Effector memory CD4-positive, alpha-beta T cell (primary cell): ENCODE measurements at regions not wholly inside any gene's neighbourhood (a gene's known extent, or its start where the extent isn't known, plus 50 kb on each side); places are given as distances from the start of the nearest gene placed in this dataset.

Source experiments
- DNase-seq, 3 donors: peaks; one replicate each; pipeline ENCODE4 v3.0.0-alpha.2; 2020
- H3K27ac ChIP-seq: 2 replicates; pipeline ENCODE4 v1.7.0; 2013; ENCODE audit warnings: mild to moderate bottlenecking, low read length, moderate library complexity; ENCODE audit not compliant: insufficient read depth, poor library complexity, severe bottlenecking
- H3K27me3 ChIP-seq: replicated peaks from 2 replicates; pipeline ENCODE4 v1.7.0; 2013; ENCODE audit warnings: mild to moderate bottlenecking, low read length; ENCODE audit not compliant: insufficient read depth, control insufficient read depth, poor library complexity, severe bottlenecking
- H3K36me3 ChIP-seq: 2 replicates; pipeline ENCODE4 v1.7.0; 2013; ENCODE audit warnings: mild to moderate bottlenecking, low read length, moderate library complexity; ENCODE audit not compliant: control insufficient read depth, insufficient read depth
- H3K4me1 ChIP-seq: 2 replicates; pipeline ENCODE4 v1.7.0; 2013; ENCODE audit warnings: low read length, mild to moderate bottlenecking; ENCODE audit not compliant: control insufficient read depth, insufficient read depth, poor library complexity, severe bottlenecking
- H3K4me3 ChIP-seq: 2 replicates; pipeline ENCODE4 v1.7.0; 2013; ENCODE audit warnings: low read length, low read depth, mild to moderate bottlenecking; ENCODE audit not compliant: insufficient read depth, poor library complexity, severe bottlenecking
- H3K9me3 ChIP-seq: 2 replicates; pipeline ENCODE4 v1.7.0; 2013; ENCODE audit warnings: mild to moderate bottlenecking, low read length, moderate library complexity; ENCODE audit not compliant: control insufficient read depth

GRCh38 chr1:173415905-173416450, 61.2 kb upstream of the PRDX6 start:
- Histone ChIP-seq H3K4me1 (no peaks in the 10 kb centered on the region), H3K36me3 (no peaks in the 10 kb centered on the region), H3K9me3 (no peaks in the 10 kb centered on the region), H3K4me3 (no peak overlapping the region), H3K27ac (no peak overlapping the region), H3K27me3 (no peaks in the 10 kb centered on the region)
- DNase-seq: no peak

GRCh38 chr1:173417563-173417962, 59.6 kb upstream of the PRDX6 start:
- H3K36me3 ChIP-seq: no peaks in the 10 kb centered on the region
- no peak overlapping the region for H3K27ac ChIP-seq
- H3K9me3 ChIP-seq: no peaks in the 10 kb centered on the region
- no peaks in the 10 kb centered on the region for H3K4me1 ChIP-seq
- DNase-seq: no peak
- H3K4me3 ChIP-seq: no peak overlapping the region
- no peaks in the 10 kb centered on the region for H3K27me3 ChIP-seq

- DNase-seq: no peak
- Histone ChIP-seq H3K4me3 (no peak overlapping the region), H3K36me3 (no peaks in the 10 kb centered on the region), H3K4me1 (no peaks in the 10 kb centered on the region), H3K27me3 (no peaks in the 10 kb centered on the region), H3K27ac (no peak overlapping the region), H3K9me3 (no peaks in the 10 kb centered on the region)
These were observed 58.8 kb upstream of the PRDX6 start for GRCh38 chr1:173418107-173418985.

DNA sequence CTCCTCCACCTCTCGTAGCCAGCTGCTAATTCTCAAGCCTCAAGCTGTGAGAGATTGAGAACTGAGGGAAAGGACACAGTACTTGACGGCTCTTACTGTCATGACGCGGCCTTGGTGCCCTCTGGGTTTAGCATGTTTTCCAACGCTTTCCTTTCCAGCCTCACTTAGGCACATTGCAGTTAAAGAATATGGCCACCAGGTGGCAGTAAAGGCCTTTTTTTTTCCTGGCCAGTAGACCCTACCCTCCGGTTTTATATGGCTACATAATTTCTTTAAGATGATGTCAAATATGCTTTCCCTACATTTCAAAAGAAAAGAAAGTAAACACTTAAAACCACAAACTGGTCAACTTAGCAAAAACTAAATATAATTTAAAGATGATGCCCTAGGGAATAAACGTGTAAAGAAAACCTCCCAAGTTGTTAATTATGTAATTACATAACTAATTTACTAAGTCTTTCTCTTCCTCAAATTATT, 56.8 kb upstream of the PRDX6 start:
- Histone ChIP-seq H3K27ac (no peak overlapping the region), H3K36me3 (no peaks in the 10 kb centered on the region), H3K27me3 (no peaks in the 10 kb centered on the region), H3K4me1 (no peaks in the 10 kb centered on the region), H3K9me3 (no peaks in the 10 kb centered on the region), H3K4me3 (no peak overlapping the region)
- DNase-seq: peak; percentile 21 to 44 (median 32)

- H3K27me3 ChIP-seq: no peaks in the 10 kb centered on the region
- H3K9me3 ChIP-seq: no peaks in the 10 kb centered on the region
- no peak overlapping the region for H3K4me3 ChIP-seq
- no peaks in the 10 kb centered on the region for H3K36me3 ChIP-seq
- DNase-seq: no peak
- H3K4me1 ChIP-seq: no peaks in the 10 kb centered on the region
- no peak overlapping the region for H3K27ac ChIP-seq
These were observed 55.8 kb upstream of the PRDX6 start for GRCh38 chr1:173421286-173421685.

DNA sequence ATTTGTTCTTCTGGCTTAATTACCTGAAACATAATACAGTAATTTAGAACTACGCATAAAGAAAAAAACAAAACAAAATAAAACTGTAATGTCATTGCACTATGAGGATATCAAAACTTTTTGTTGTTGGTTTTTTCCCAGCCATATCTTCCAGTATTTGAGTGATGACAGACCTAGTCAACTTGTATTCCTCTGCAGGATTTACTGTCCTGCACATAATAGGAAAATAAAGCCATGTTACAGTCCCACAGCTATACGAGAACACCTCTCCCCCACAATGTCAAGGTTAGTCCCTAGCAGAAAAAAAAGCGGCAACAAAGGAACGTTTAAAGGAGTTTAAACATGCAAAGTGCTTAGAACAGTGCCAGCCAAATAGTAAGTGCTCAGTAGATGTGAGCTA, 55.3 kb upstream of the PRDX6 start:
- H3K27me3 ChIP-seq: no peaks in the 10 kb centered on the region
- no peaks in the 10 kb centered on the region for H3K9me3 ChIP-seq

DNA sequence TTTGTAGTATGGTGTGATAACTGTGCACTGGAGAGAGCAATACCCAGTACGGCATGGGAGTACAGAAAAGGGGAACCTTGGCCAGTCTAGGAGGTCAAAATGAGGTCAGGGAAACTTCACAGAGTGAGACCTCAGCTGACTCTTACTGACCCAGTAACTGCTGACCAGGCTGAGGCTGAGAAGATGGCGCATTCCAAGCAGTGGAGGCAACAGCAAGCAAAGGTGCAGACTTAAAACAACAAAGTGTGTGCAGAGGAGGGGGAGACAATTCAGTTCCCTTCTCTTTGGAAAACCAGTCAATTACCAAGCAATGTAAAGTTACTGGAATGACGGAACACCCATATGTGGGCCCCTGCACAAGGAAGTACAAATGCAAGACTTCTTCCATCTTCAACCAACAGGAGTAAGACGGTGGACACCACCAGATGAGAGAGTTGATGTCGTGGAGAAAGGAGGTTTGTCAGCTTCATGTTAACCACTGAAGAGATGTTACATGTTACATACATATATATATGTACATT, 54.6 kb upstream of the PRDX6 start:
- Histone ChIP-seq H3K9me3 (no peaks in the 10 kb centered on the region), H3K4me3 (no peak overlapping the region), H3K27ac (no peak overlapping the region), H3K4me1 (no peaks in the 10 kb centered on the region), H3K27me3 (no peaks in the 10 kb centered on the region), H3K36me3 (no peaks in the 10 kb centered on the region)
- no peak for DNase-seq

More for the DNA sequence above, 55.3 kb upstream of the PRDX6 start:
- H3K4me1 ChIP-seq: no peaks in the 10 kb centered on the region
- no peak overlapping the region for H3K27ac ChIP-seq
- H3K4me3 ChIP-seq: no peak overlapping the region
- DNase-seq: no peak
- H3K36me3 ChIP-seq: no peaks in the 10 kb centered on the region

DNA sequence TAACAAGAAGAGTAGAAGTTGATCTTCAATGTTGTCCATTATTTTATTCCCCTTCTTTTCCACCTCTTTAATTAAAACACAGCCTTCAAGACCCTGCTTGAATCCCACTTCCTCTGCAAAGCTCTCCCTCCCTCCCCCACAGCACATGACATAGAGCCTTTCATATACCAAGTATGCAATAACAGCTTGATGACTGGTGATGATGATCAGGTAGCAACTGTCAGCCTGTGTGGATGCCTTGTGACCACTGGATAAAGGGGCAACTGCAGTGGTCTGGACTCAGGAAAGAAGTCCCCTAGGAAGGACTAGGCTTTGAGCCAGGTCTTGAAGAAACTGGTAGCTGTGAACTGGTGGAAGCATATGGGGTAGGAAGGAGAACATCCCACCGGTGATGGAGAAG, 53.8 kb upstream of the PRDX6 start:
- H3K27me3 ChIP-seq: no peaks in the 10 kb centered on the region
- H3K9me3 ChIP-seq: no peaks in the 10 kb centered on the region
- DNase-seq: no peak
- no peaks in the 10 kb centered on the region for H3K4me1 ChIP-seq
- no peaks in the 10 kb centered on the region for H3K36me3 ChIP-seq
- H3K4me3 ChIP-seq: no peak overlapping the region
- no peak overlapping the region for H3K27ac ChIP-seq

- Histone ChIP-seq H3K27me3 (no peaks in the 10 kb centered on the region), H3K27ac (no peak overlapping the region), H3K9me3 (no peaks in the 10 kb centered on the region), H3K36me3 (no peaks in the 10 kb centered on the region), H3K4me1 (no peaks in the 10 kb centered on the region), H3K4me3 (no peak overlapping the region)
- no peak for DNase-seq
These were observed 53.0 kb upstream of the PRDX6 start for GRCh38 chr1:173424143-173424542.

- no peaks in the 10 kb centered on the region for H3K27me3 ChIP-seq
- peaks cover 6% of the 10 kb centered on the region for H3K4me1 ChIP-seq
- H3K36me3 ChIP-seq: no peaks in the 10 kb centered on the region
- H3K27ac ChIP-seq: no peak overlapping the region
- no peaks in the 10 kb centered on the region for H3K9me3 ChIP-seq
- H3K4me3 ChIP-seq: no peak overlapping the region
- DNase-seq: no peak
These were observed 52.2 kb upstream of the PRDX6 start for GRCh38 chr1:173424782-173425407.
